ENCODE measurements at regions not wholly inside any gene's neighbourhood (a gene's known extent, or its start where the extent isn't known, plus 50 kb on each side); places are given as distances from the start of the nearest gene placed in this dataset.

DNA sequence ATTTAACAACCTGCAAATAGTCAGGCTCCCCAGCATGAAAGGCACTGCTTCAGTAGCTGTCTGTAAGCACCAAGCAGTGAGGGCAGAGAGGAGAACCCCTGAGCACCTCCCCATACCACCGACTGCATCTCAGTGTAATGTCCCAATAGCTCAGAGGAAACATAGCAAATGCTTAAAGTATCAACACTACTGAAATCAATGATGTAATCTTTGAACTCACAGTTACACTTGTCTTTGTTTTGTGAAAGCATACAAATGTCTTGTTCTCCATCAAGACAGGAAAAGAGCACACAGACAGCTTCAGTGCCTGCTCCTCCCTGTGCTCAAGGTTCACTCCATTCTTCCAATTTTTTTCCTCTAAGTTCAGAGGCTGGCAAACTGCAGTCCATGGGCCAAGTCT, 94.7 kb downstream of the IRS2 start:
- TF ChIP-seq POLR2A (IDR thresholded peaks at IDR 0.05) (no peak), POLR2AphosphoS5 (IDR thresholded peaks at IDR 0.05) (no peak)
- TF ChIP-seq, protein P1, sequence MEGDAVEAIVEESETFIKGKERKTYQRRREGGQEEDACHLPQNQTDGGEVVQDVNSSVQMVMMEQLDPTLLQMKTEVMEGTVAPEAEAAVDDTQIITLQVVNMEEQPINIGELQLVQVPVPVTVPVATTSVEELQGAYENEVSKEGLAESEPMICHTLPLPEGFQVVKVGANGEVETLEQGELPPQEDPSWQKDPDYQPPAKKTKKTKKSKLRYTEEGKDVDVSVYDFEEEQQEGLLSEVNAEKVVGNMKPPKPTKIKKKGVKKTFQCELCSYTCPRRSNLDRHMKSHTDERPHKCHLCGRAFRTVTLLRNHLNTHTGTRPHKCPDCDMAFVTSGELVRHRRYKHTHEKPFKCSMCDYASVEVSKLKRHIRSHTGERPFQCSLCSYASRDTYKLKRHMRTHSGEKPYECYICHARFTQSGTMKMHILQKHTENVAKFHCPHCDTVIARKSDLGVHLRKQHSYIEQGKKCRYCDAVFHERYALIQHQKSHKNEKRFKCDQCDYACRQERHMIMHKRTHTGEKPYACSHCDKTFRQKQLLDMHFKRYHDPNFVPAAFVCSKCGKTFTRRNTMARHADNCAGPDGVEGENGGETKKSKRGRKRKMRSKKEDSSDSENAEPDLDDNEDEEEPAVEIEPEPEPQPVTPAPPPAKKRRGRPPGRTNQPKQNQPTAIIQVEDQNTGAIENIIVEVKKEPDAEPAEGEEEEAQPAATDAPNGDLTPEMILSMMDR (IDR thresholded peaks at IDR 0.05 in 8 of 11, conservative IDR thresholded peaks at IDR 0.05 in 3 of 11), result no peak
- Histone ChIP-seq H3K27me3 (replicated peaks in 1 of 7) (peaks cover 0 to 15% (median 0%) of the 10 kb centered on the region in 7 donors), H3K4me1 (no peaks in the 10 kb centered on the region), H3K36me3 (no peaks in the 10 kb centered on the region), H3K27ac (no peak overlapping the region), H3K9me3 (no peaks in the 10 kb centered on the region), H3K4me3 (no peak overlapping the region)
- DNase-seq, result no peak
- WGBS, 5 donors, result 20 to 92% (median 54%) methylated on average over 1 of the region's 1 CpG
- intact Hi-C loops (cut with DNase I; ENCODE audit: low total_unique reads), result no loop called here

DNA sequence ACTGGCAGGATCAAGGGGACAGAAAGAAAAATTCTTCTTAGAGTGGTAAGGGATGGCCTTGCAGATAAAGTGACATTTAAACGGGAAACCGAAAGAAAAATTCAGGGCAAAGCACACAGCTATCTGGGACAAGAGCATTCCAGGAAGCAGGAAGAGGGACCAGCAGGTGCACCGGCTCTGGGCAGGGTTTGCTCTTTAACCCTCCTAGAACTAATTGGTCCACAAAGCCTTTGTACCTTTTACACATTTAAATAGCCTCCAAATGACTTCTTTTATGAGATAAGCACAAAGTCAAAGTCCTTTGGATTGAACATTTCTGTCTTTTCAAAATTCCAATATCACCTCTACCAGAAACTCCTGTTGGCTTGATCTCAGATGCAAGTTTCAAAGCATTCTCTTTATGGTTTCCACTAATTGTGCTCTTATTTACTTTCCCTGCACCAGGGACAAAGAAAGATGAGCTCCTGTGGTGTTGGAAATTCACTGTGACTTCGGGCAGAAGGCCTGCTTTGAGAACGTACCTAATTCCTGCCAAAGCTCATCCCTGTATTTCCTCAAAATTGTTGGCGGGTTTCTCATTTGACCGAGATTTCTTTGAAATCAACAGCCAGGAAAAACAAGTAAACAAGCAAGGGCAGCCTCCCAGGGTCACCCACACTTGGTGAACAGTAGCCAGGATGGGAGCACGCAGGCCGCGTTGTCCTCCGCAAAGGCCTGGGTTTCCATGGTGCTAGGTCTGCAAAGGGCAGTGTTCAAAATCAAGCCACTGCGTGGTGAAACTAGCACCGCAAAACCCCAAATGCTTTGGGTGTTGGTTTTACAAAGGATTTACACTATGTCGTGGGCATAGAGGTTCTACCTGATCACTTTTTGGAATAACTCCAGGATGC, 98.6 kb downstream of the IRS2 start:
- peaks cover 0 to 38% (median 4%) of the 10 kb centered on the region in 7 donors for H3K27me3 ChIP-seq (replicated peaks in 1 of 7)
- no peaks in the 10 kb centered on the region for H3K4me1 ChIP-seq
- no peak overlapping the region for H3K4me3 ChIP-seq
- TF ChIP-seq POLR2A (IDR thresholded peaks at IDR 0.05) (no peak), POLR2AphosphoS5 (IDR thresholded peaks at IDR 0.05) (no peak)
- TF ChIP-seq, protein P1 (IDR thresholded peaks at IDR 0.05 in 8 of 11, conservative IDR thresholded peaks at IDR 0.05 in 3 of 11), result no peak
- no peak for DNase-seq
- 84 to 90% (median 85%) methylated on average over 14 of the region's 14 CpGs for WGBS, 5 donors
- no peaks in the 10 kb centered on the region for H3K36me3 ChIP-seq
- no peaks in the 10 kb centered on the region for H3K9me3 ChIP-seq
- H3K27ac ChIP-seq, result no peak overlapping the region
- intact Hi-C loops (cut with DNase I; ENCODE audit: low total_unique reads), result no loop called here

DNA sequence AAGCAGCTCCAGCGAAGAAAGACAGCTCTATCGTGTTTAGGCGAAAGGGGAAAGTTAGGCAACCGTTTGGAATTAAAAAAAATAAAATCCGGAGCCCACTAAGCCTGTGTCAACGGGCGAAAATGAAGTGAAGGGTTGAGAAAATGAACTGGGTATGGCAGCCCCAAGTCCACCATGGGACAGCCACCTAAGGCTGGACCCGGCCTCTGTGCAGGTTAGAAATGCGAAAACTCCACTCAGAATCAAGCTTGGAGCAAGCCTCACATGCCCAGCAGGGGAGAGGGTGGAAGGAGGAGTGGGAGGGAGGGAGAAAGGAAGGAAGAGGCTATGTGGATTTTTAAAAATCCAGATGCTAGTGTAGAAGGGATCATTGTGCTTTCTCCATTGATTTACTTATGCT, 101.2 kb downstream of the IRS2 start:
- TF ChIP-seq POLR2AphosphoS5 (IDR thresholded peaks at IDR 0.05) (no peak), POLR2A (IDR thresholded peaks at IDR 0.05) (no peak)
- TF ChIP-seq, protein P1 (IDR thresholded peaks at IDR 0.05 in 8 of 11, conservative IDR thresholded peaks at IDR 0.05 in 3 of 11), result no peak
- WGBS, 5 donors, result 73 to 90% (median 84%) methylated on average over 9 of the region's 9 CpGs
- Histone ChIP-seq H3K4me1 (no peaks in the 10 kb centered on the region), H3K27ac (no peak overlapping the region), H3K27me3 (replicated peaks in 1 of 7) (peaks cover 0 to 45% (median 4%) of the 10 kb centered on the region in 7 donors), H3K4me3 (no peak overlapping the region), H3K36me3 (no peaks in the 10 kb centered on the region), H3K9me3 (no peaks in the 10 kb centered on the region)
- intact Hi-C loops (cut with DNase I; ENCODE audit: low total_unique reads), result no loop called here
- no peak for DNase-seq

DNA sequence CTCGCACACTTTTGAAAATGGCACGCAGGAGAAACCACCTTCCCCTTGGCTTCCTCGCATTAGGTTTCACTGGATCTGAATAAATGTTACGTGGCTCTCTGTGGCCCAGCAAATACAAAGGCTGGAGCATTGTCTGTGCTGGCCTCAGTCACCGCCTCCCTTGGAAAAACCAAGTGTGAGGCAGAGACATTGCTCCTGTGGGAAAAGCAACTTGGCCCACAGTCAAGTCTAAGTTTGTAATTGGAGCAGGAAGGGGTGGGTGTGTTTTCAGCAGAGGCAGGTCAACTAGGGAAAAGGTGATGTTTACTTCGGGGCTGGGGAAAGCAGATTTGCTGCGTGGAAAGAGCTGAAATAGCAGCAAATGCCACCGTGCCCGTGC, 101.6 kb downstream of the IRS2 start:
- Histone ChIP-seq H3K9me3 (no peaks in the 10 kb centered on the region), H3K36me3 (no peaks in the 10 kb centered on the region), H3K4me3 (no peak overlapping the region), H3K4me1 (no peaks in the 10 kb centered on the region), H3K27me3 (replicated peaks in 1 of 7) (peaks cover 0 to 41% (median 4%) of the 10 kb centered on the region in 7 donors), H3K27ac (no peak overlapping the region)
- 71 to 76% (median 73%) methylated on average over 8 to 9 of the region's 9 CpGs for WGBS, 5 donors
- TF ChIP-seq, protein P1 (IDR thresholded peaks at IDR 0.05 in 8 of 11, conservative IDR thresholded peaks at IDR 0.05 in 3 of 11), result no peak
- no peak for TF ChIP-seq POLR2AphosphoS5 (IDR thresholded peaks at IDR 0.05)
- intact Hi-C loops (cut with DNase I; ENCODE audit: low total_unique reads), result no loop called here
- no peak for DNase-seq

All from spleen (tissue), 11 donors.